ENCODE measurements at regions not wholly inside any gene's neighbourhood (a gene's known extent, or its start where the extent isn't known, plus 50 kb on each side); places are given as distances from the start of the nearest gene placed in this dataset.
"Not testable (repeated sequence)": the region's sequence is repeated elsewhere in the genome, so short reads cannot be mapped to it uniquely, and the experiment has no call there.

- H3K9ac ChIP-seq (ENCODE audit: low read depth, low read length); H4K20me1 ChIP-seq (ENCODE audit: insufficient read depth, low read length); DNase-seq; H3K4me1 ChIP-seq (ENCODE audit: insufficient read depth, low read length); H3K27ac ChIP-seq (ENCODE audit: low read length); H3K9me3 ChIP-seq (ENCODE audit: insufficient read depth, low read length, severe bottlenecking); H3K4me3 ChIP-seq (ENCODE audit: low read depth in 1 of 2, low read length in 2 of 2); H3K27me3 ChIP-seq (ENCODE audit: insufficient read depth, low read length, poor library complexity); H3K4me2 ChIP-seq (ENCODE audit: insufficient read depth, low read length); H3K79me2 ChIP-seq (ENCODE audit: insufficient read depth, low read length); H3K36me3 ChIP-seq (ENCODE audit: insufficient read depth, low read length); H2AFZ ChIP-seq (ENCODE audit: low read depth, low read length); ATAC-seq (ENCODE audit: insufficient read depth, low read depth): not testable (repeated sequence)
These were observed 140.5 kb downstream of the IGLL1 start for GRCh38 chr22:23439581-23439980.

GRCh38 chr22:23438216-23438615 is 141.9 kb downstream of the IGLL1 start:
- H3K4me1 ChIP-seq (ENCODE audit: insufficient read depth, low read length) = peaks cover 16% of the 10 kb centered on the region
- no peak for DNase-seq
- H2AFZ ChIP-seq (ENCODE audit: low read depth, low read length) = no peak overlapping the region
- ATAC-seq (ENCODE audit: insufficient read depth, low read depth) = no peak
- H3K36me3 ChIP-seq (ENCODE audit: insufficient read depth, low read length) = no peaks in the 10 kb centered on the region
- no peak for TF ChIP-seq EZH2 (IDR thresholded peaks at IDR 0.05; ENCODE audit: borderline replicate concordance, low read depth, low read length, severe bottlenecking)
- TF ChIP-seq, protein P1, sequence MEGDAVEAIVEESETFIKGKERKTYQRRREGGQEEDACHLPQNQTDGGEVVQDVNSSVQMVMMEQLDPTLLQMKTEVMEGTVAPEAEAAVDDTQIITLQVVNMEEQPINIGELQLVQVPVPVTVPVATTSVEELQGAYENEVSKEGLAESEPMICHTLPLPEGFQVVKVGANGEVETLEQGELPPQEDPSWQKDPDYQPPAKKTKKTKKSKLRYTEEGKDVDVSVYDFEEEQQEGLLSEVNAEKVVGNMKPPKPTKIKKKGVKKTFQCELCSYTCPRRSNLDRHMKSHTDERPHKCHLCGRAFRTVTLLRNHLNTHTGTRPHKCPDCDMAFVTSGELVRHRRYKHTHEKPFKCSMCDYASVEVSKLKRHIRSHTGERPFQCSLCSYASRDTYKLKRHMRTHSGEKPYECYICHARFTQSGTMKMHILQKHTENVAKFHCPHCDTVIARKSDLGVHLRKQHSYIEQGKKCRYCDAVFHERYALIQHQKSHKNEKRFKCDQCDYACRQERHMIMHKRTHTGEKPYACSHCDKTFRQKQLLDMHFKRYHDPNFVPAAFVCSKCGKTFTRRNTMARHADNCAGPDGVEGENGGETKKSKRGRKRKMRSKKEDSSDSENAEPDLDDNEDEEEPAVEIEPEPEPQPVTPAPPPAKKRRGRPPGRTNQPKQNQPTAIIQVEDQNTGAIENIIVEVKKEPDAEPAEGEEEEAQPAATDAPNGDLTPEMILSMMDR (IDR thresholded peaks at IDR 0.05; ENCODE audit: borderline replicate concordance, extremely low read depth, low read length, poor library complexity, severe bottlenecking) = no peak
- H3K9ac ChIP-seq (ENCODE audit: low read depth, low read length) = no peak overlapping the region
- H3K4me3 ChIP-seq (ENCODE audit: low read depth in 1 of 2, low read length in 2 of 2) = no peak overlapping the region
- no peaks in the 10 kb centered on the region for H4K20me1 ChIP-seq (ENCODE audit: insufficient read depth, low read length)
- no peaks in the 10 kb centered on the region for H3K9me3 ChIP-seq (ENCODE audit: insufficient read depth, low read length, severe bottlenecking)
- no peak overlapping the region for H3K4me2 ChIP-seq (ENCODE audit: insufficient read depth, low read length)
- no peaks in the 10 kb centered on the region for H3K79me2 ChIP-seq (ENCODE audit: insufficient read depth, low read length)
- no peak overlapping the region; the same call in 1 of the 2 replicates for H3K27ac ChIP-seq (ENCODE audit: low read length)
- H3K27me3 ChIP-seq (ENCODE audit: insufficient read depth, low read length, poor library complexity) = no peaks in the 10 kb centered on the region

- Histone ChIP-seq H3K4me1 (ENCODE audit: insufficient read depth, low read length) (peaks cover 20% of the 10 kb centered on the region), H3K27me3 (ENCODE audit: insufficient read depth, low read length, poor library complexity) (no peaks in the 10 kb centered on the region), H3K9ac (ENCODE audit: low read depth, low read length) (no peak overlapping the region), H3K79me2 (ENCODE audit: insufficient read depth, low read length) (no peaks in the 10 kb centered on the region), H3K4me3 (ENCODE audit: low read depth in 1 of 2, low read length in 2 of 2) (no peak overlapping the region), H3K36me3 (ENCODE audit: insufficient read depth, low read length) (no peaks in the 10 kb centered on the region), H2AFZ (ENCODE audit: low read depth, low read length) (no peak overlapping the region), H4K20me1 (ENCODE audit: insufficient read depth, low read length) (no peaks in the 10 kb centered on the region), H3K9me3 (ENCODE audit: insufficient read depth, low read length, severe bottlenecking) (no peaks in the 10 kb centered on the region), H3K4me2 (ENCODE audit: insufficient read depth, low read length) (no peak overlapping the region), H3K27ac (ENCODE audit: low read length) (no peak overlapping the region)
- DNase-seq = no peak
- ATAC-seq (ENCODE audit: insufficient read depth, low read depth) = no peak
- TF ChIP-seq, protein P1 (IDR thresholded peaks at IDR 0.05; ENCODE audit: borderline replicate concordance, extremely low read depth, low read length, poor library complexity, severe bottlenecking) = no peak
- no peak for TF ChIP-seq EZH2 (IDR thresholded peaks at IDR 0.05; ENCODE audit: borderline replicate concordance, low read depth, low read length, severe bottlenecking)
These were observed 142.3 kb downstream of the IGLL1 start for GRCh38 chr22:23437779-23438178.

- H3K9ac ChIP-seq (ENCODE audit: low read depth, low read length); H3K4me2 ChIP-seq (ENCODE audit: insufficient read depth, low read length); H3K36me3 ChIP-seq (ENCODE audit: insufficient read depth, low read length); ATAC-seq (ENCODE audit: insufficient read depth, low read depth); H3K9me3 ChIP-seq (ENCODE audit: insufficient read depth, low read length, severe bottlenecking); H3K4me3 ChIP-seq (ENCODE audit: low read depth in 1 of 2, low read length in 2 of 2); H4K20me1 ChIP-seq (ENCODE audit: insufficient read depth, low read length); H3K27ac ChIP-seq (ENCODE audit: low read length); DNase-seq; H3K27me3 ChIP-seq (ENCODE audit: insufficient read depth, low read length, poor library complexity); H3K79me2 ChIP-seq (ENCODE audit: insufficient read depth, low read length); H2AFZ ChIP-seq (ENCODE audit: low read depth, low read length): not testable (repeated sequence)
- H3K4me1 ChIP-seq (ENCODE audit: insufficient read depth, low read length) = peaks cover 25% of the 10 kb centered on the region
These were observed 143.0 kb downstream of the IGLL1 start for GRCh38 chr22:23437107-23437395.

- H3K27ac ChIP-seq (ENCODE audit: low read length); H3K9ac ChIP-seq (ENCODE audit: low read depth, low read length); H3K9me3 ChIP-seq (ENCODE audit: insufficient read depth, low read length, severe bottlenecking); ATAC-seq (ENCODE audit: insufficient read depth, low read depth); H3K4me2 ChIP-seq (ENCODE audit: insufficient read depth, low read length); DNase-seq; H2AFZ ChIP-seq (ENCODE audit: low read depth, low read length); H4K20me1 ChIP-seq (ENCODE audit: insufficient read depth, low read length); H3K27me3 ChIP-seq (ENCODE audit: insufficient read depth, low read length, poor library complexity); H3K36me3 ChIP-seq (ENCODE audit: insufficient read depth, low read length); H3K4me3 ChIP-seq (ENCODE audit: low read depth in 1 of 2, low read length in 2 of 2); H3K79me2 ChIP-seq (ENCODE audit: insufficient read depth, low read length): not testable (repeated sequence)
- H3K4me1 ChIP-seq (ENCODE audit: insufficient read depth, low read length) = peaks cover 25% of the 10 kb centered on the region
These were observed 143.6 kb downstream of the IGLL1 start for GRCh38 chr22:23436354-23437106.

- not testable (repeated sequence) for ATAC-seq (ENCODE audit: insufficient read depth, low read depth)
- H3K4me1 ChIP-seq (ENCODE audit: insufficient read depth, low read length) = peaks cover 25% of the 10 kb centered on the region
These were observed 144.9 kb downstream of the IGLL1 start for GRCh38 chr22:23435186-23435585.

More at GRCh38 chr22:23435186-23435585, 144.9 kb downstream of the IGLL1 start:
- not testable (repeated sequence) for H3K4me3 ChIP-seq (ENCODE audit: low read depth in 1 of 2, low read length in 2 of 2); H3K9ac ChIP-seq (ENCODE audit: low read depth, low read length); DNase-seq; H3K36me3 ChIP-seq (ENCODE audit: insufficient read depth, low read length); H4K20me1 ChIP-seq (ENCODE audit: insufficient read depth, low read length); H3K9me3 ChIP-seq (ENCODE audit: insufficient read depth, low read length, severe bottlenecking); H2AFZ ChIP-seq (ENCODE audit: low read depth, low read length); H3K79me2 ChIP-seq (ENCODE audit: insufficient read depth, low read length); H3K27ac ChIP-seq (ENCODE audit: low read length); H3K4me2 ChIP-seq (ENCODE audit: insufficient read depth, low read length); H3K27me3 ChIP-seq (ENCODE audit: insufficient read depth, low read length, poor library complexity)

Data from DND-41 (cell line).